ENCODE measurements at regions not wholly inside any gene's neighbourhood (a gene's known extent, or its start where the extent isn't known, plus 50 kb on each side); places are given as distances from the start of the nearest gene placed in this dataset.

GRCh38 chr3:105030211-105030610 is 336.5 kb upstream of the ALCAM start:
- Histone ChIP-seq H3K79me2 (ENCODE audit: low read length) (no peaks in the 10 kb centered on the region), H3F3A (ENCODE audit: insufficient read depth, low read length) (no peaks in the 10 kb centered on the region), H4K20me1 (ENCODE audit: insufficient read depth, low read length) (no peaks in the 10 kb centered on the region), H3K4me1 (ENCODE audit: low read length) (no peaks in the 10 kb centered on the region), H3K9me2 (replicated peaks; ENCODE audit: insufficient read depth, low read length) (no peaks in the 10 kb centered on the region), H3K27me3 (replicated peaks; ENCODE audit: insufficient read depth, low read length) (no peaks in the 10 kb centered on the region), H3K4me3 (ENCODE audit: low read length) (no peak overlapping the region), H3K9me3 (replicated peaks; ENCODE audit: insufficient read depth, low read length) (no peaks in the 10 kb centered on the region), H3K4me2 (ENCODE audit: low read depth, low read length) (no peak overlapping the region), H3K9ac (ENCODE audit: low read length) (no peak overlapping the region), H2AFZ (ENCODE audit: low read length) (no peak overlapping the region), H3K27ac (ENCODE audit: low read length) (no peak overlapping the region), H3K36me3 (replicated peaks; ENCODE audit: insufficient read depth, low read length) (no peaks in the 10 kb centered on the region)
- no peak for TF ChIP-seq CTCF (IDR thresholded peaks at IDR 0.05; ENCODE audit: low read length)
- TF ChIP-seq EZH2phosphoT487 (IDR thresholded peaks at IDR 0.05; ENCODE audit: low read length): no peak
- no peak for TF ChIP-seq EZH2 (optimal IDR thresholded peaks at IDR 0.05; ENCODE audit: low read depth, low read length)
- no peak for DNase-seq

- Histone ChIP-seq H4K20me1 (ENCODE audit: insufficient read depth, low read length) (no peaks in the 10 kb centered on the region), H3K27me3 (replicated peaks; ENCODE audit: insufficient read depth, low read length) (no peaks in the 10 kb centered on the region), H3K4me2 (ENCODE audit: low read depth, low read length) (no peak overlapping the region), H3K4me1 (ENCODE audit: low read length) (no peaks in the 10 kb centered on the region), H3K27ac (ENCODE audit: low read length) (no peak overlapping the region), H3K79me2 (ENCODE audit: low read length) (no peaks in the 10 kb centered on the region), H3K4me3 (ENCODE audit: low read length) (no peak overlapping the region), H3K9ac (ENCODE audit: low read length) (no peak overlapping the region), H3K9me3 (replicated peaks; ENCODE audit: insufficient read depth, low read length) (no peaks in the 10 kb centered on the region), H3K9me2 (replicated peaks; ENCODE audit: insufficient read depth, low read length) (no peaks in the 10 kb centered on the region), H3F3A (ENCODE audit: insufficient read depth, low read length) (no peaks in the 10 kb centered on the region), H3K36me3 (replicated peaks; ENCODE audit: insufficient read depth, low read length) (no peaks in the 10 kb centered on the region), H2AFZ (ENCODE audit: low read length) (no peak overlapping the region)
- no peak for TF ChIP-seq EZH2phosphoT487 (IDR thresholded peaks at IDR 0.05; ENCODE audit: low read length)
- no peak for TF ChIP-seq CTCF (IDR thresholded peaks at IDR 0.05; ENCODE audit: low read length)
- TF ChIP-seq EZH2 (optimal IDR thresholded peaks at IDR 0.05; ENCODE audit: low read depth, low read length): no peak
- no peak for DNase-seq
Observed at GRCh38 chr3:105032541-105032940, 334.2 kb upstream of the ALCAM start.

- Histone ChIP-seq H3K4me2 (ENCODE audit: low read depth, low read length) (no peak overlapping the region), H2AFZ (ENCODE audit: low read length) (no peak overlapping the region), H3K4me3 (ENCODE audit: low read length) (no peak overlapping the region), H3F3A (ENCODE audit: insufficient read depth, low read length) (no peaks in the 10 kb centered on the region), H3K4me1 (ENCODE audit: low read length) (no peaks in the 10 kb centered on the region), H3K79me2 (ENCODE audit: low read length) (no peaks in the 10 kb centered on the region), H3K9ac (ENCODE audit: low read length) (no peak overlapping the region), H3K36me3 (replicated peaks; ENCODE audit: insufficient read depth, low read length) (no peaks in the 10 kb centered on the region), H3K27ac (ENCODE audit: low read length) (no peak overlapping the region), H4K20me1 (ENCODE audit: insufficient read depth, low read length) (no peaks in the 10 kb centered on the region), H3K9me2 (replicated peaks; ENCODE audit: insufficient read depth, low read length) (no peaks in the 10 kb centered on the region), H3K27me3 (replicated peaks; ENCODE audit: insufficient read depth, low read length) (no peaks in the 10 kb centered on the region), H3K9me3 (replicated peaks; ENCODE audit: insufficient read depth, low read length) (no peaks in the 10 kb centered on the region)
- TF ChIP-seq EZH2 (optimal IDR thresholded peaks at IDR 0.05; ENCODE audit: low read depth, low read length) (no peak), CTCF (IDR thresholded peaks at IDR 0.05; ENCODE audit: low read length) (no peak), EZH2phosphoT487 (IDR thresholded peaks at IDR 0.05; ENCODE audit: low read length) (no peak)
- DNase-seq: no peak
Observed at GRCh38 chr3:105033081-105033480, 333.6 kb upstream of the ALCAM start.

All from MM.1S (cell line).